Endothelial cell (in vitro differentiated cells): ENCODE measurements at regions not wholly inside any gene's neighbourhood (a gene's known extent, or its start where the extent isn't known, plus 50 kb on each side); places are given as distances from the start of the nearest gene placed in this dataset.

Experiments
- DNase-seq: peaks from one replicate; pipeline ENCODE4 v3.0.0; 2021; ENCODE audit warnings: low spot score
- H3K27ac Mint-ChIP-seq: one replicate; pipeline ENCODE4 v1.8.0; 2021; ENCODE audit warnings: mixed read lengths, inconsistent platforms; ENCODE audit not compliant: unreplicated experiment
- H3K27me3 Mint-ChIP-seq: one replicate; pipeline ENCODE4 v1.8.0; 2021; ENCODE audit warnings: mild to moderate bottlenecking, moderate library complexity, mixed read lengths, inconsistent platforms; ENCODE audit not compliant: unreplicated experiment
- H3K36me3 Mint-ChIP-seq: one replicate; pipeline ENCODE4 v1.8.0; 2021; ENCODE audit warnings: mild to moderate bottlenecking, low read depth, mixed read lengths, inconsistent platforms; ENCODE audit not compliant: unreplicated experiment
- H3K4me1 Mint-ChIP-seq: one replicate; pipeline ENCODE4 v1.8.0; 2021; ENCODE audit warnings: mild to moderate bottlenecking, mixed read lengths, inconsistent platforms; ENCODE audit not compliant: unreplicated experiment
- H3K4me3 Mint-ChIP-seq: one replicate; pipeline ENCODE4 v1.8.0; 2021; ENCODE audit warnings: mild to moderate bottlenecking, mixed read lengths, inconsistent platforms; ENCODE audit not compliant: unreplicated experiment
- H3K9me3 Mint-ChIP-seq: one replicate; pipeline ENCODE4 v1.8.0; 2021; ENCODE audit warnings: mixed read lengths, inconsistent platforms; ENCODE audit not compliant: unreplicated experiment
- CTCF ChIP-seq: fragments of 200-600 bp; sonication (generic); IDR thresholded peaks from one replicate; pipeline ENCODE4 v1.5.0; 2021; ENCODE audit warnings: antibody characterized with exemption; ENCODE audit not compliant: unreplicated experiment

GRCh38 chr6:168145747-168146596 is 67.0 kb upstream of the FRMD1 start:
- Mint-ChIP-seq H3K36me3 (no peaks in the 10 kb centered on the region), H3K4me3 (no peak overlapping the region), H3K27ac (no peak overlapping the region), H3K27me3 (peaks cover 1% of the 10 kb centered on the region), H3K9me3 (no peaks in the 10 kb centered on the region), H3K4me1 (no peaks in the 10 kb centered on the region)
- TF ChIP-seq CTCF: no peak
- no peak for DNase-seq

DNA sequence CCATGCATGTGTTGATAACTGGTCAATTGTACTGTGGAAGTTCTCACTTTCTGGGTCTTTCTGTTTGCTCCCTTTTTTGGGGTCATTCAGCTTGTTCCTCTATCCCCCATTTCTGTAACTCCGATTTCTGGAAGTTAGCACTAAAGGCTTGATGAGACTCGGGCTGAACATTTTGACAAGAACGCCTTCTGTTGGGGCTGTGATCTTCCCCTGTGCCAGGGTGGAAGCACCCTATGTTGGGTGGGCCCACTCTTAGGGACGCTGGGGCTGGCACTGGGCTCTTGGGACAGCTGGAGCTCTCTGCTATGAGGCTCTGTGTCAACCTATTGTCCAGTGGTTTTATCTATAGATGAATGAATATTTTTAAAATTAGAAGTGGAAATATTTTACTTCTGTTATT is 60.1 kb upstream of the FRMD1 start:
- Mint-ChIP-seq H3K27ac (no peak overlapping the region), H3K36me3 (no peaks in the 10 kb centered on the region), H3K9me3 (no peaks in the 10 kb centered on the region), H3K4me3 (no peak overlapping the region), H3K4me1 (no peaks in the 10 kb centered on the region), H3K27me3 (no peaks in the 10 kb centered on the region)
- no peak for TF ChIP-seq CTCF
- no peak for DNase-seq

GRCh38 chr6:168138436-168138835 is 59.4 kb upstream of the FRMD1 start:
- no peaks in the 10 kb centered on the region for H3K36me3 Mint-ChIP-seq
- no peaks in the 10 kb centered on the region for H3K4me1 Mint-ChIP-seq
- H3K27ac Mint-ChIP-seq: no peak overlapping the region
- TF ChIP-seq CTCF: no peak
- no peaks in the 10 kb centered on the region for H3K27me3 Mint-ChIP-seq
- H3K4me3 Mint-ChIP-seq: no peak overlapping the region
- no peaks in the 10 kb centered on the region for H3K9me3 Mint-ChIP-seq
- DNase-seq: no peak

GRCh38 chr6:168137024-168137423 is 58.0 kb upstream of the FRMD1 start:
- Mint-ChIP-seq H3K9me3 (no peaks in the 10 kb centered on the region), H3K36me3 (no peaks in the 10 kb centered on the region), H3K4me1 (peaks cover 8% of the 10 kb centered on the region), H3K4me3 (no peak overlapping the region), H3K27me3 (no peaks in the 10 kb centered on the region), H3K27ac (no peak overlapping the region)
- TF ChIP-seq CTCF: no peak
- no peak for DNase-seq

GRCh38 chr6:168136622-168137021 is 57.6 kb upstream of the FRMD1 start:
- Mint-ChIP-seq H3K27ac (no peak overlapping the region), H3K4me3 (no peak overlapping the region), H3K9me3 (no peaks in the 10 kb centered on the region), H3K4me1 (peaks cover 12% of the 10 kb centered on the region), H3K36me3 (no peaks in the 10 kb centered on the region), H3K27me3 (peaks cover 2% of the 10 kb centered on the region)
- DNase-seq: no peak
- TF ChIP-seq CTCF: no peak
